ENCODE measurements at regions not wholly inside any gene's neighbourhood (a gene's known extent, or its start where the extent isn't known, plus 50 kb on each side); places are given as distances from the start of the nearest gene placed in this dataset.

- no peak for DNase-seq (ENCODE audit: low read depth in 4 of 4, low spot score in 1 of 4)
Measured at GRCh38 chr2:188848887-188849435, 125.2 kb upstream of the COL3A1 start.

- DNase-seq (ENCODE audit: low read depth in 4 of 4, low spot score in 1 of 4): no peak
Measured at GRCh38 chr2:188850786-188851185, 123.4 kb upstream of the COL3A1 start.

DNA sequence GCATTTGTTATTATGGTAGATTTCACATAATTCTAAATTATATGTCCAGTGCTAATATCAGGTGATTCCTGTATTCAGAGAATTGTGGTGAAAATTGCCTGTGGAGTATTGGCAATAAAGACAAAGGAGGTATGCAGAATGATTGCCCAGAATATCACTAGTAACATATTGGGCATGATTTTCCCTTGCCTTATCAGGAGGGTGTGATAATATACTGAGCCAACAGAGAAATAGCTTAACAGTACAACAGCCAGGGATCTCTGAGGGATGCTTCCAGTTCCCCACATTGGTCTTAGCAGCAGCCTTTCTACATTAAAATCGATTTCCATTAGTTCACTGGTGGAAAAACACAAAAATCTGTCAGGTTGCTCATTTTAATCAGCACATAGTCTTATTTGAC, 122.9 kb upstream of the COL3A1 start:
- no peak for DNase-seq (ENCODE audit: low read depth in 4 of 4, low spot score in 1 of 4)

DNA sequence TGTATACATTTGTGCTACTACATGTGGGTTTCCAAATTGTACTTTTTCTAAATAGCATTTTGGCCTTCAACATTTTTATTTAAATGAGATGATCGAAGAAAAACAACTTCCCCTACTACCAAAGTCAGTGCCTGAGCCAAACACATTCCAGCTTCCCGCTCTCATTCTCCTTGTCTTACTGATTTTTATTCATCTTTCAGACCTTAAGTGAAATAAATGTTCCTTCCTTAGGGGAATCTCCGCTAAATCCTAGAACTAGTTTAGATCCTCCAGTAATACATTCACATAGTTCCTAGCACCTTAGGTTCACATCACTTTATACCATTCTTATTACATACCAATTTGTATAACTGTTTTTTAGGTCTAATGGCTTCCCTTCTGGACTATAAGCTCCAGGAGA, 122.3 kb upstream of the COL3A1 start:
- no peak for DNase-seq (ENCODE audit: low read depth in 4 of 4, low spot score in 1 of 4)

GRCh38 chr2:188852772-188853171, 121.4 kb upstream of the COL3A1 start:
- no peak for DNase-seq (ENCODE audit: low read depth in 4 of 4, low spot score in 1 of 4)

DNA sequence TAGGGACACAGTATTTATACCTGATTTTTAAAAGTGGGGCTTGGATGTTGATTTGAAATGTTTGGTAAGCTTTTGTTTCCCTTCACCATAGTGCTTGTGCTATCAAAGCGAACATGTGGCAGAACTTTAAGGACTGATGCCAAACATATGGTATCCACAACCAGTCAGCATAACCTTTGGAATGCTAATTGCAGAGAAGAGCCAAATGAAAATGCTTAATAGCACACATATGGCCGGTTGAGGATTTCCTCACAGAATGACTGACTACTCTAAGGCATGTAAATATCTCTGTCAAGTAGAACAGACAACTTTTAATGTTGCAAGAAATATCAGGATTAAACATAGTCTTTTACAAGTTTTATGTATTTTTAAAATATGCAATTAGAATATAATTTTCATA, 120.9 kb upstream of the COL3A1 start:
- no peak for DNase-seq (ENCODE audit: low read depth in 4 of 4, low spot score in 1 of 4)

DNA sequence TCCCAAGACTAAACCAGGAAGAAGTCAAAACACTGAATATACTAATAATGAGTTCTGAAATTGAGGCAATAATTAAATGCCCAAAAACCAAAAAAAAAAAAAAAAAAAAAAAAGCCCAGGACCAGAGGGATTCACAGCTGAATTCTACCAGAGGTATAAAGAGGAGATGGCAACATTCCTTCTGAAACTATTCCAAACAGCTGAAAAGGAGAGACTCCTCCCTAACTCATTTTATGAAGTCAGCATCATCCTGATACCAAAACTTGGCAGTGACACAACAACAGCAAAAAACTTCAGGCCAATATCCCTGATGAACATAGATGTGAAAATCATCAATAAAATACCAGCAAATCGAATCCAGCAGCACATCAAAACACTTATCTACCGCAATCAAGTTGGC, 108.5 kb upstream of the COL3A1 start:
- no peak for DNase-seq (ENCODE audit: low read depth in 4 of 4, low spot score in 1 of 4)

- no peak for DNase-seq (ENCODE audit: low read depth in 4 of 4, low spot score in 1 of 4)
Measured at GRCh38 chr2:188869550-188869949, 104.6 kb upstream of the COL3A1 start.

DNA sequence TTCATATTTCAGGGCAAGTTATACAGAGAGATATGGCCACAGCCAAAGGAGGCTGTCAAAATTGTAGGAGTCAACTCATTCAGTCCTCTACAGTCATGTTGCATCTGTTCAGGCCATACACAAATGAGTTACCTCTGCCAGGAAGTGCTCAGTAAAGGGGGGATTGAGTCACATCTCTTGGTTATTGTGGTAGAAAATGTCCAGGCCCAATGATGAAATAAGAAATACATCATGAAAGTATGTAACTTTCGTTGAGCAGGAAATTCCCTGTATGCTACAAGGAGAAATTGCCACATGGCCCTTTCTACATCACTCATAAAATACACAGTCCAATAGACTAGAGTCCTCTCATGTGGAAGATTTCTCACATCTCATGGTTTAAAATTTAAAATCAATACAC, 103.9 kb upstream of the COL3A1 start:
- DNase-seq (ENCODE audit: low read depth in 4 of 4, low spot score in 1 of 4): peak in 1 of 4 experiments; percentile 2

DNA sequence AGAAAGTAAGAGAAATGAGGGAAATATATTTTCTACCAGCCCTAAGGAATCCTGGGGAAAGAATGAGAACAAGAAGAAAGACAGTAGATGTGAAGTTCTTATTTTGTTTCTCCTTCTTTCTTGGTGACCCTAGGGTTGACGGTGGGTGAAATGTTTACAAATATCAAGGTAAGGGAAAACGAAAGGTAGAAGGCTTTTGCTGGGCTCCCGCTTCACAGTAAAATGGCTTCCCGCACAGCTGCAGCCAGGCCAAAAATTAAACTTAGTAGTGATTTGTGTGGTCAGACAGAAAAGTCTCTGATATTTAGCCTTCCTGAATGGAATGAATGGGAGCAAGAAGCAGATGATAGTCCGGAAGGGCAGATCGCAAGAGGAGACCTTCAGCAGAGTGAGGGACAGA, 99.1 kb upstream of the COL3A1 start:
- no peak for DNase-seq (ENCODE audit: low read depth in 4 of 4, low spot score in 1 of 4)

GRCh38 chr2:188878716-188879115, 95.5 kb upstream of the COL3A1 start:
- DNase-seq (ENCODE audit: low read depth in 4 of 4, low spot score in 1 of 4): no peak

GRCh38 chr2:188880740-188881139, 93.4 kb upstream of the COL3A1 start:
- DNase-seq (ENCODE audit: low read depth in 4 of 4, low spot score in 1 of 4): no peak

DNA sequence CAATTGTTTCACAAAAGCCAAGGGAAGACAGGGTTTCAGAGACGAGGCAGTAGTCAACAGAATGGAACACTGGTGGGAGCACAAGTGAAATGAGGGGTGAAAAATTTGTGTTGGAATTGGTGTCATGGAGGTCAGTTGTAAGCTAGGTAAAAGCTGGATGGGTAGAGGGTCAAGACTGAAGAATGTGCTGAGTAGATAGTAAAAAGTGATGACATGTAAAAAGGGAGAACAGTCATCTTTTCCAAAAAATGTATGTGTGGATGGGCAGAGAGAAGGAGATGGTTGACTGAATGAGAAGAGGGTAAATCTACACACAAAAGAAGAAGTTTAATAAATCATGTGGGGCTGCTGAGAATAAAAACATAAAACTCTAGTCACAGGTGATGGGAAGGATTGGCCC, 92.7 kb upstream of the COL3A1 start:
- DNase-seq (ENCODE audit: low read depth in 4 of 4, low spot score in 1 of 4): no peak

- DNase-seq (ENCODE audit: low read depth in 4 of 4, low spot score in 1 of 4): no peak
Measured at GRCh38 chr2:188884046-188884445, 90.1 kb upstream of the COL3A1 start.

GRCh38 chr2:188884517-188884916, 89.7 kb upstream of the COL3A1 start:
- DNase-seq (ENCODE audit: low read depth in 4 of 4, low spot score in 1 of 4): no peak

- DNase-seq (ENCODE audit: low read depth in 4 of 4, low spot score in 1 of 4): no peak
Measured at GRCh38 chr2:188889187-188889586, 85.0 kb upstream of the COL3A1 start.

GRCh38 chr2:188890755-188891154, 83.4 kb upstream of the COL3A1 start:
- no peak for DNase-seq (ENCODE audit: low read depth in 4 of 4, low spot score in 1 of 4)

GRCh38 chr2:188892636-188893035, 81.5 kb upstream of the COL3A1 start:
- DNase-seq (ENCODE audit: low read depth in 4 of 4, low spot score in 1 of 4): no peak

DNA sequence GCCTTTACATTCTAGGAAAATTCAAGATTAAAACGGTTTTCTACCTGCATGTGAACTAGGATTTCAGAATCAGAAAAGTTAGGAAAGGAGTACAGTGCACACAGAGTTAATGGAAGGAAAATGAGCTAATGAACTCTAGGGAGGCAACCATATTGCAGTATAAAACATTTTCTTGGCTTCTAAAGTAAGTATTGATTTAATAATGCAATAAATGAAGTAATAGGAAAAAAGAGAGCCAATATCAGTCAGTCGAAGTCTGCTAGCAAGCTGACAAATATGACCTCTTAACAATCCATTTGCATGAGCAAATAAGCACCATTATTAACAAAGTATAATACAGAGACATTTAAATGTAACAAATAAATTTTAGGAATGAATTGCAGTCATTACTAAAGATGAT, 80.2 kb upstream of the COL3A1 start:
- DNase-seq (ENCODE audit: low read depth in 4 of 4, low spot score in 1 of 4): no peak

GRCh38 chr2:188894979-188895378, 79.2 kb upstream of the COL3A1 start:
- no peak for DNase-seq (ENCODE audit: low read depth in 4 of 4, low spot score in 1 of 4)

DNA sequence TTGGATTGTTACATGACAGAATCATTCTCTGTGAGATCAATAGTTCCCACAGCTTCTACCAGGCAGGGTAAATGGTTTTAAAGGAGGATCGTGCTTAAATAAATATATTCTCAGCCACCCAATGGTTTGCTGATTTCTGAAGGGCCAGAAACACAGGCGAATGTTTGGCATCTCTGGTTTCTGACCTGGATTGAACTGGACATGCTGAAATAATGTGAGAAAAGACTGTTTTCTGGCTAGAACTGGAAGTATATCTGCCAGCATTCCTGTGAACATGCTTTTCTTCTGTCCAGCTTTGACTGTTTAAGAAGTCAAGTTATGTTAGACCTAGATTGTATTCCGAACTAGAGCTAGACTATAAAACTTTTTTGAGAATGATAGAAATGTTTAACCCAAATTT, 77.1 kb upstream of the COL3A1 start:
- DNase-seq (ENCODE audit: low read depth in 4 of 4, low spot score in 1 of 4): no peak

GRCh38 chr2:188898261-188898660, 75.9 kb upstream of the COL3A1 start:
- no peak for DNase-seq (ENCODE audit: low read depth in 4 of 4, low spot score in 1 of 4)

GRCh38 chr2:188902901-188903491, 71.2 kb upstream of the COL3A1 start:
- DNase-seq (ENCODE audit: low read depth in 4 of 4, low spot score in 1 of 4): no peak

GRCh38 chr2:188903740-188904139, 70.4 kb upstream of the COL3A1 start:
- no peak for DNase-seq (ENCODE audit: low read depth in 4 of 4, low spot score in 1 of 4)

All from stimulated activated CD4-positive, alpha-beta T cell treated with anti-CD3 and anti-CD28 coated beads, Interleukin-1b, Interleukin-23, amount 100 ng/mL, for 24 hours (primary cell).